ENCODE measurements at regions not wholly inside any gene's neighbourhood (a gene's known extent, or its start where the extent isn't known, plus 50 kb on each side); places are given as distances from the start of the nearest gene placed in this dataset.

- TF ChIP-seq ISL1 (CRISPR knock-in tag; IDR thresholded peaks at IDR 0.05) (no peak), PATZ1 (CRISPR knock-in tag; IDR thresholded peaks at IDR 0.05; ENCODE audit: borderline replicate concordance) (no peak), BACH2 (CRISPR knock-in tag; IDR thresholded peaks at IDR 0.05; ENCODE audit: borderline replicate concordance) (no peak), SNAI2 (CRISPR knock-in tag; IDR thresholded peaks at IDR 0.05) (no peak), RARB (CRISPR knock-in tag; IDR thresholded peaks at IDR 0.05) (no peak), ZFP3 (CRISPR knock-in tag; IDR thresholded peaks at IDR 0.05) (no peak), TSHZ2 (CRISPR knock-in tag; IDR thresholded peaks at IDR 0.05) (no peak), TCF4 (CRISPR knock-in tag; IDR thresholded peaks at IDR 0.05; ENCODE audit: borderline replicate concordance) (no peak), ZFP30 (CRISPR knock-in tag; IDR thresholded peaks at IDR 0.05) (no peak)
These were observed 93.5 kb downstream of the DDX1 start for GRCh38 chr2:15685143-15685542.
